T-helper 2 cell treated with Interferon-gamma antibody and Interleukin-4, amounts not matched to agents 100 ng/mL and 5 ng/mL, for 36 hours (primary cell): ENCODE measurements at regions not wholly inside any gene's neighbourhood (a gene's known extent, or its start where the extent isn't known, plus 50 kb on each side); places are given as distances from the start of the nearest gene placed in this dataset.
"Not testable (repeated sequence)": the region's sequence is repeated elsewhere in the genome, so short reads cannot be mapped to it uniquely, and the experiment has no call there.

ENCODE experiments used
- intact Hi-C: fragments of 100-400 bp; cut with micrococcal nuclease; formaldehyde crosslinking; loops from one replicate; pipeline ENCODE4 v1.15.1; 2023

DNA sequence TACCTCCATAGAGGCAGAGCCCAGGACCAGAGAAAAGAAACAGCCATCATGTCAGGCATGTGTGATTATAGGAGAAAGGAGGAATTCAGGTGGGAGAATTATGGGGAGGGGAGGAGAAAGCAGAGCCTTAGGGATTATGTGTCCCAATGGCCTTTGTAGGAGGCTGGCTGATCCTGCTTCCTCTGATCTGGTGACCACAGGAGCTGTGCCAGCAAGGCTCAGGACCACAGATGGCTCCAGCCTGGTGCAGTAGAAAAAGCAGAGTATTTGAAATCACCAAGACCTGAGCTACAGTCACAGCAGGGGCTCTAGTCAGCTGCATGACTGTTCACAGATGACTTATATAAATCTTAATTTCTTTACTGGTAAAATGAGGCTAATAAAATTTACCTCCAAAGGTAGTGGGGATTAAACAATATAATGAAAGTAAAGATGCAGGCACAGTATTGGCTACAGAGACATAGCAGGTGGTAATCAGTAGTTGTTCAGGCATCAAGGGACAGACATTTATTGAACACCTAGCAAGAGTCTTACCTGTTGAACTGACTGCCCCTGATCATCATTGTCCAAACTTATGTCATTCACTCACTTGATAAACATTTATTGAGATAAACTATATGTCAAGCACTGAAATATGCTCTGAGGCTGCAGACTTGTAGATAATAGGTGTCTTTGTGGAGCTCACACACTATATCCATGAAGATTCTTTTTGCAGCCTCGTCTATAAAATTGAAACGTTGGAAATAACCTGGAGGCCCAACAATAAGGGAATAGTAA lies 121.3 kb downstream of the MYCN start:
- intact Hi-C loops: no loop called here

DNA sequence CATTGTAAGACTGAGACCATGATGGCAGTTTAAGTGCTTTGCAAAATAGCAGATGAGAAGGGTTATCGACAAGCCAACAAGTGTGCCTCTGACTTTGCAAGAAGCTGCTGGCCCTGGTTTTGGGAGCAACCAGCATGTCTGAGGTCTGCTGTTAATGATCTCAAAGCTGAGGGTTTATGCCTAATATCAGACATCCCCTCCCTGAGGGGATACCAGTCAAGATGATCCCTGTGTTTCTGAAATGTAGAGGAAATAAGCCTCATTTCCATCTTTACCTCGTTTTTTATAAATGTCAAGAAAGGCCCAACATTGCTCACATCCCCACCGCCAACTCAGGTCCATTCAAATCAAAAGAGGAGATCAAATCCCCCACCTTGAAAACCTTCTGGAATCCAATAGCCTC lies 120.6 kb downstream of the MYCN start:
- intact Hi-C loops: no loop called here

DNA sequence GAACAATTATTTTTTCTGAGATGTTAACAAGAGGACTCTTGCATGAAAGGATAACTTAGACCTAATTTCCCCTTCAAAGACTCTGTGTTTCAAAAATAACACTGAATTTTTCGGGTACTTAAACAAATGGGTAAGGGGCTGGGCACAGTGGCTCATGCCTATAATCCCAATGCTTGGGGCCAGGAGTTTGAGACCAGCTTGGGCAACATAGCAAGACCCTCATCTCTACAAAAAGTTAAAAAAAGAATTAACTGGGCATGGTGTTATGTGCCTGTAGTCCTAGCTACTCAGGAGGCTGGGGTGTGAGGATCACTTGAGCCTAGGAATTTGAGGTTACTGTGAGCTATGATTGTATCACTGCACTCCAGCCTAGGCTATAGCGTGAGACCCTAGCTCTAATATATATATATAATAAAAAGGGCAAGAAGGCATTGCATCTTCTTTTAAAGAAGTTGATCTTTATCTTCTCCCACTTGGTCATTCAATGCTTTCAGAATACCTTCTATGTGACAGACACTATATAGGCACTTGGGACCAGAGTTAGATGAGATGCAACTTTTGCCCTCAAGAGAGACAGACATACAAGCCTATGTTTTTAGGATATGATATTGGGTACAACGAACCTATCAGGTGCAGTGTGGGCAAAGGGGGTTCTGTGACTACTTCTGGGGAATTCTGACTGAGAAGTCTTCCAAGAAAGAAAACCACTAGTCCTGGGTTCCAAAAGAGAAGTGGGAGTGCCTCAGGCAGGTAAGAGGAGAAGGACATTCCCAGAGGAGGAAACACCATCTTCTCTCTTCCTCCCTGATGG lies 120.0 kb downstream of the MYCN start:
- intact Hi-C loops: no loop called here

DNA sequence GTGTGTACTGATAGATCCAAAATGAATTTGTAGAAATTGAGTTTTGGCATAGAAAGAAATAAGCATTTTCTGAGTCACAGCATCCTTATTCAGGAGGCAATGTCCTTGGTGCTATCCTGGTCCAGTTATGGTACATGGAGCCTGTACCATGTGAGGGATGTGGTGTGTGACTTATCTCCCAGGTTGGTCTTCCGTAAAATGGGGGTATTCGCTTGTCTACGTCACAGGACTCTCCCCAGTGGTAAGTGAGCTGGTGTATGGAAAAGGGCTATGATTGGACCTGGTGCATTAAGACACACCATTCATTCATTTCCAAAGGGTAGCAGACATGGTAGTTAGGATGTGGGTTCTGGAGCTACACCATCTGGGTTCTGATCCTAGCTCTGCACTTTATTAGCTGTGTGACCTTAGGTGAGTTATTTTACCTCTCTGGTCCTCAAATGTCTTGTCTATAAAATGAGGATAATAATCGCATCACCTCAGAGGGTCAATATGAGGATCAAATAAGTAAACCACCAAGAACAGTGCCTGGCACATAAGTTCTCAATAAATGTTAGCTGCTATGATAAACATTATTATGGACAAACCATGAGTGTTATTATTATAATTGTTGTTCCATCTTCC lies 119.2 kb downstream of the MYCN start:
- intact Hi-C loops: no loop called here

DNA sequence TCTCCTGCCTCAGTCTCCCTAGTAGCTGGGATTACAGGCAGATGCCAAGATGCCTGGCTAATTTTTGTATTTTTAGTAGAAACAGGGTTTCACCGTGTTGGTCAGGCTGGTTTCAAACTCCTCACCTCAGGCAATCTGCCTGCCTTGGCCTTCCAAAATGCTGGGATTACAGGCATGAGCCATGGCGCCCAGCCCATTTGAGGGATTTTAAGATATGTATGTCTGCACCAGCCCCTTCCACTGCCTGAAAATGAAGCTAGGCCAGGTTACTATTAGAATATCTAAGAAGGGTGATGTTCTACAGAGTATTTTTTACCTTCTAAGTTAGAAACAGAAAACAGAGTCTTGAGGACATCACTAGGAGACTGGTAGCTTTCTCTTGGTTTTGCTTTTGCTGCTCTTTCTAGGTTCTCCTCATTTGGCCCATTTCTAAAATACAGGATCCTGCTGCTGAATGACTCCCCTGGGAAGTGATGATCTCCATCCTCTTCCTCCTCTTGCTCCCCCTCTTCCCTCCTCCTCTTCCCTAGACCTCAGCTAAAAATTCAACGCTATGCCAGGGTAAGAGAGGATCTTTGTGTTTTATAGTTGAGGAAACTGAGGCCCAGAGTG lies 118.5 kb downstream of the MYCN start:
- intact Hi-C loops: no loop called here

DNA sequence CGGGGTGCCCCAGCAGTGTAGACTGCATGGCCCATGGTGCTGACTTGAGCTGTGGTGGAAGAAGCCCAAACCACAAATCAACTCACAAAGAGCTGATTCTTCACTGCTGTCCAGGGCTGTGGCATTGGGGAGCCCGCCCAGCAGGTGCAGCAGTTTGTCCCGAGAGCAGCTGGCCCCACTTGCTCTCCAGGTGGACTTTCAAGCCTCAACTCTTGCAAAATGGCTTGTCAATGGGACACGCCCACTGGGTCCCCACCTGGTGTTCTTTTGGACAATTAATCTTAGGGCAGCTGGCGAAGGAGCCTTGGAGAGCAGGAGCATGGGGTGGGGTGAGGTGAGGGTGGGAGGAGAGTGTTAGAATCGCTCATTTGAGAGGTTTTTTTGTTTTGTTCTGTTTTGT lies 117.9 kb downstream of the MYCN start:
- intact Hi-C loops: no loop called here

DNA sequence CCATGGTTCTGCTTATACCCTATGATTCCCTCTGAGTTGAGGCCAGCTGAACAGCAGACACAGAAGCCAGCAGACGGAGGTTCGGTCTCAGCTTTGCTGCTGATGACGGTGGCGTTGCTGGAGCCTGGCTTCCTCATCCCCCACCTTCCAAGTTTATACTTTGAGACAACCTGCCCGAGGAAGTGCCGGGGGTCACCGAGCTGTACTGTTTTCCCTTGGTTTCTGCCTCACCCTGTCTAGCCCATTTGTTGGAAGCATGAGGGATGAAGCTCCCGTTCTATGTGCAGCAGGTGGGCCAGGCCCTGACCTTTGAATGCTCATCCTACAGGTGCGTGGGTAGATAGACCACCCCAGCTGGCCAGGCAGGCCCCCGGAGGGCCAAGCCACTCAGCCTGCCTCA lies 117.3 kb downstream of the MYCN start:
- intact Hi-C loops: no loop called here

DNA sequence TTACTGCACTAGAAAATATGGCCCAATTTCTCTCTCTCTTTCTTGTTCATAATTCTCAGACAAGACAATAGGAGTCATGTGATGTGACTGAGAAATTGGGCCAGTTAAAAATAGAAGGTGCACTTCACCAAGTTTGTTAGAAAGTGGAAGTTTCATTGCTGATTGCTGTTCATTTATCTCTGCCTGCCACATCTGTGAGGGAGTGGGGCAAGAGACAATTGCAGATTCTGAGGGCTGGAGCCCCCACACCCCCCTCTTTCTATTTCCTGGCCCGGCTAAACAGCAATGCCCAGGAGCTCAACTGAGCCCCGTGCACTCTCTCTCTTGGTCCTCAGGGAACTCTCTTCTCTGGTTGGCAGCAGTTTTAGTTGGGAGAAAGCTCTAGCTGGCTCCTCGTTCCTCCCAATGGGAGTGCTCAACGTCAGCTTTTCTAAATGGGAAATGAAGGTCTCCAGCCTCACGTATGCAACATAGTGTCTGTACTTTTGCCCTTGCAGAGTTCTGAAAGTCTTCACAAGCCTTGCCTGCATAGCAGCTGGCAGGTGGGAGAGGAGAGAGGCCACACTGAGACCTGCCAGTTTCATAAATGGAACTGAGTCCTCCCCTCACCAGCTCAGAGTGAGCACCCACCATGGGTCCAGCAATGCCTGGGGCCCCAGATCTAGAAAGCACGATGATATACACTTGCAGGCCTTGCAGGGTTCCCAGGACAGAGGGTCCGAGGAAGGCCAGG lies 115.7 kb downstream of the MYCN start:
- intact Hi-C loops: no loop called here

DNA sequence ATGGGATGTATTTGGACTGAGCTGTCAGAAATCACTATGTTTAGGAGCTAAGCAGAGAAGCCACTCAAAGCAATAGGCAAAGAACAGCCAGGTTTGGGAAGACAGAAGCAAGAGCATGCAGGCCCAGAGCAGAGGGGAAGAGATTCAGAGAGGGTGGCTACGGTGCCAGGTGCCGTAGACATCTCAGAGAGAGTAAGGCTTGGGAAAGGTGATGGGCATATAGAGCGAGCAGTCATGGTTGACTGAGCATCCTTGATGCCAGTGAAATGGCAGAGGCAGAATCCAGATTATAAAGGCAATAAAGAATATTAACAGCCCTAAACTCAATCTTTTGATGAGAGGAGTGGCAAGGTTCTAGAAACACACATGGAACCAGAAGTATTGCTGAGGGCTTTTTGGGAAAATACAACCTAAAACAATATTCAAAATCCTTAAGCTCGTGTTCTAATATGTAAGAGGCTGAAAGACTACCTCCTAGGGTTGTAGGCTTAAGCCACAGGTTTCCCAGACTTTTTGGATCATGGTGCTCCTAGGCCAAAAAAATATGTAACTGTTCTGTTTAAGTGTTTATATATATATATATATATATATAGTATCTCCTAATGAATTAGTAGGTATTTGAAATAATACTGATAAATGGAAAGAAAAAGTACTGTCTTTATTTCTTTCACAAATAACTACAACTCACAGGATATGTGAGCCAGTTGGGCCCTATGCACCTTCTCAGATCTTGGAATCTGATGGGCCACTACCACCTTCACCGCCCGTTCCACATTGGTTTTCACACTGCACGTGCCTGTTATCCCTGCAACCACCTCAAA lies 113.3 kb downstream of the MYCN start:
- intact Hi-C loops: no loop called here

DNA sequence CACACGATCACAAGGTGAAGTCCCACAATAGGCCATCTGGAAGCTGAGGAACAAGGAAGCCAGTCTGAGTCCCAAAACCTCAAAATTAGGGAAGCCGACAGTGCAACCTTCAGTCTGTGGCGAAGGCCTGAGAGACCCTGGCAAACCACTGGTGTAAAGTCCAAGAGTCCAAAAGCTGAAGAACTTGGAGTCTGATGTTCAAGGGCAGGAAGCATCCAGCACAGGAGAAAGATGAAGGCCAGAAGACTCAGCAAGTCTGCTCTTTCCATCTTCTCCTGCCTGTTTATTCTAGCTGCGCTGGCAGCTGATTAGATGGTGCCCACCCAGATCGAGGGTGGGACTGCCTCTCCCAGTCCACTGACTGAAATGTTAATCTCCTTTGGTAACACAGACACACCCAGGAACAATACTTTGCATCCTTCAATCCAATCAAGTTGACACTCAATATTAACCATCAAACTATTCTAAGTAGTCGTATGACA lies 112.3 kb downstream of the MYCN start:
- intact Hi-C loops: not testable (repeated sequence)

DNA sequence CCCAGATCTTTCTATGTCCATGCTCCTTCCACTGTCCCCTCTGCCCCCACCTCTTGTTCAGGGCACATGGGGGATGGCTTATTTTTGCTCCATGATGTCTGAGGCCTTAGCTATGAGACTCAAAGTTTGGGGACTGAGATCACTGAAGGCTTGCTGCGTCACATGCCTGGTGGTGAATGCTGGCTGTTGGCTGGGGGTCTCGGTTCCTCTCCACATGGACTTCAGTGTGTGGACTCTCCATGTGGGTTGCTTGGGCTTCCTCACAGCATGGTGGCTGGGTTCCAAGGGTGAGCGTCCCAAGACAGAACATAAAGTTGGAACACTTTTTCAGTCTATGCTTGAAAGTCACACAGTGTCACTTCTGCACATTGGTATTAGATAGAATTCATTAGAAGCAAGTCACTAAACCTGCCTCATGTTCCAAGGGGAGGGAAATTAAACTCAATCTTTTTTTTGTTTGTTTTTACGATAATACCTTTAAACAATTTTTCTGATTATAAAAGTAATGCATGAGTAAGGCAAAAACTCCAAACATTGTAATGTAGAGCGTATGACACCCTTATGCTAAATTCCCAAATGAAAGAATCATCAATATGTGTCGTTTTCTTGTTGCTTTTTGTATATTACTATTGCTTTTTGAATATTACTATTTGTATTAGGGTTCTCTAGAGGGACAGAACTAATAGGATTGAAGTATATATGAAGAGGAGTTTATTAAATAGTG lies 111.7 kb downstream of the MYCN start:
- intact Hi-C loops: no loop called here

DNA sequence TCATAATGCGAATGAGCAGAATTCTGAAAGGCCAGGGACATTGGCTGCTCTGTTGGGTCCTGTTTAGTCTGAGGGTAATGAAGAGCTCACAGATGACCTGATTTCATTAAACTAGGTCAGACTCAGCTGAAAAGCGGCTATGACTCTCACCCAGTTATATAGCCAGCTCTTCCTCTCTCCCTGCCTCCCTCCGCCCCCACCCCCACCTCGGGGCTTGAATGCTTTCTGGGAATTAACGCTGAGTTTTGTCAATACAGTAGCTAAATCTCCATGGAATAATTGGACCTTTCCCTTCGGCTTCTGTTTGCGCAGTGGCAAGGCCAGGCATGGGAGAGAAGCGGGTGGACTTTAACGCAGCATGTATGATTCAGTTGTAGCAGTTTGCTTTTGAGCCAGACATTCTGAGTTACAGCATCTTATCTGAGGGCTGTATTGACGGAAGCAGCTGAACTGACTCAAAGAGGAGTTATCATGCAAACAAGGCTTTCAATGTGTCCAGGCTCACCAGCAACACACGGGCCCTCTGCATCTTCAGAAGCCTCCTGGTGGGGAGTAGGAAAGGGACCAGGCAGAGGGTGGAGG lies 110.6 kb downstream of the MYCN start:
- intact Hi-C loops: no loop called here

DNA sequence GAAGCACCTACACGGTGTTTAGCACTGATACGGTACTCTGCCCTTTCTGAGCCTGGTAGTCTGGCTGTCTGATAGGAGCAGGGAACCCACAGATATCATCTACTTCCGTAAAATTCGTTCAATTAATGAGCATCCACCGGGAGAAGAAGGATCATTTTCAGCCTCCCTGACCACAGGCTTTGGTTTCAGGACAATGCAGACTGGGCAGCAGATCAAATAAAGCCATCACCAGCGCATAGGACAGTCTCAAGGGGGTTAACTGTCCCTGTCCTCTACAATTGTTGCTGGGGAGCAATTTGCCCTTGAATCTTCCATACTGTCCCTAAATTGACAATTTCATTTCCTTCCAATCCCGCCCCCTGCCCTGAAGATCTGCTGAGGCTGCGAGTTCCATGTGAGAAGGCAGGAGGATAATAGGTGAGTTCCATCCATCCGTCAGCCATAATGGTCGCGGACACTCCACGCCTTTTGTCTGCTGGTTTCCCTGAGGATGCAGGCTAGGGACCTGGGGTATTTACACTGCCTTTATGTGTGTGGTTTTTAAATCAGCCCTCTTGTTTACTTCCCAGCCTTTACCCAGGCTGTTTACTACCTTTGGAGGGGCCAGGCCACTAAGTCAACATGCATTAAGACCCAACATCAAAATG lies 110.0 kb downstream of the MYCN start:
- intact Hi-C loops: no loop called here

DNA sequence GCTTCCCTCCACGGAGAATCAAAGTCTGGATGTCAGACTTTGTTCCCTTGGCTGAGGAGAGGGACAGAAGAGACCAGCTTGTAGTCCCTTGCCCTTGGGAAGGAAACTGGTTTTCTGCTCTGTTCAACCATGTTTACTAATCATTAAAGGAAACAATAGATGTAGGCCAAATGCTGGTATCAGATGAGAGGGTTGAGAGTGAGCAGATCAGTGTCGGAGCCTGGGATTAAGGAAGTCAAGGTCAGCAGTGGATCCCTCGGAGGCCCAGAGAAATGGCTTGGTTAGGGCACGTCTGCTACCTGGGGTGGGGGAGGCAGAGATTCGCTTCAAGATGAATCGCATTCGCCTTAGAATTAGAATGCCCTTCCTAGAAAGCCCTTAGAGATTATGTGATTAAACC lies 109.1 kb downstream of the MYCN start:
- intact Hi-C loops: no loop called here

DNA sequence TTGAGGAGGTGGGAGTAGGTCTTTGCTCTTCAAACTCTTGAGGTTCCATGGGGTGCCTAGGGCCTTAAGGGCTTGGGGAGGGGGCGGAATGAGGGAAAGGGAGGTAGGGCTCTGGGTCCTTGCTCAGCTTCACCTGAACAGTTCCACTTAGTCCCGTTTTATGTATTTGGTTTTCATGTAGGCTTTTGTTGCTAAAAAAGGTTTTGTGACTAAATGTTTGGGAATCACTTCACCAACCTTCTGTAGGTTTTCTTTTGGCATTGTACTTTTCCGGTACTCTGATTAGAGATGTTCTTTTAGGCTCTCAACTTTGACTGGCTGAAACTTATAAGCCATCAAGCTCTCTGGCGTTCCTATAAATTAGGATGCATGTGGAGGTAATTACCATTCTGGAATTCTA lies 108.1 kb downstream of the MYCN start:
- intact Hi-C loops: no loop called here

DNA sequence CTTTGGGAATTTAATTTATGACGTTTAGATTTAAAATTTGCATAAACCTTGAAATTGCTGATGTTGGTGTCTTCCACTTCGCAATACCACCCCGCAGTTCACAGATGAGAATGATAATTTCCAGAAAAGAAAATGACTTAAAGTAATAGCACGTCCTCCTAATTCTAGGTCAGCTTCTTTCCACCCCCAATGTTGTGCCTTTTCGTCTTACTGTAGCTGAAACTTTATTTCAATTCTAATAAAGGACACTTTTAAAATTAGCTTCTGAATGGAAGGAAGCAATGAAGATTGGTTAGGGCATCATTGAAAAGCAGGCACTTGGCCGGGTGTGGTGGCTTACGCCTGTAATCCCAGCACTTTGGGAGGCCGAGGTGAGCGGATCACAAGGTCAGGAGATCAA lies 107.4 kb downstream of the MYCN start:
- intact Hi-C loops: no loop called here

DNA sequence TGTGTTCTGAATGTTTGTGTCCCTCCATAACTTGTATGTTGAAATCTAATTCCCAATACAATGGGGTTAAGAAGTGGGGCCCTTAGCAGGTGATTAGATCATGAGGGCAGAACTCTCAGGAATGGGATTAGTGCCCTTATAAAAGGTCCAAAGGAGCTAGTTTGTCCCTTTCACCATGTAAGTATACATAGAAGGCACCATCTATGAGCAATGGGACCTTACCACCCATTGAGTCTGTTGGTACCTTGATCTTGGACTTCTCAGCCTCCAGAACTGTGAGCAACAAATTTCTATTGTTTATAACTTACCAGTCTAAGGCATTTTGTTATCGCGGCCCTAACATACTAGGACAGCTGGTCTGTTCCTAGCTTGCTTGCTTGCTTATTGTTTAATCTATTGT lies 106.3 kb downstream of the MYCN start:
- intact Hi-C loops: no loop called here

DNA sequence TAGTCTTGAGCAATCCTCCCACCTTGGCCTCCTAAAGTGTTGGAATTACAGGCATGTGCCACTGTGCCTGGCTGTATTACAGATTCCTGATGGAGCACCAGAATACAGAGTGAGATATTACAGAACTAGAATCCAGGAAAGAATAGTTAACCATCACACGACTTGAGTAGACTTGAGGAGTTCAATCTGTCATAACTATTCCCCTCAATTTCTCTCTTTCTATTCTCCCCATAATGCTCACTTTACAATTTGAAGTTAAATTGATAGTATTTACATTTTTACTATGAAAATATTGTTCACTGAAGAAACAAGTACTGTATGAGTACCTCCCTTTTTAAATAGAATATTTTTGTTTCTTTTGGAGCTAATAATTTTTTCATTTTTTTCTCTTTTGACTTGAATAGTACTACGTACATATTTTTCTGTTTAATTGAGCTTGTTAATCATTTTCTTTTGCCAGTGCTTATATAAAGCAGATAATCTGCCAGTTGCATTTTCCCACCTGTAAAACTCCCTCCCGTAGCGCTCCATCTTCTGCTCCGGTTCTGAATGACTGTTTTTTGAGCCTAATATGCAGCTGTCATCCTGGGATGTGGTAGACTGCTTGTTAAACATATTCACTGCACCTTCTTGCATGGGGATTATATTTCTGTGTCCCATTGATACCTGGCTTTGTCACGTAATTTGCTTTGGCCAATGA lies 105.5 kb downstream of the MYCN start:
- intact Hi-C loops: no loop called here
